HT-29 (cell line): ENCODE measurements at regions not wholly inside any gene's neighbourhood (a gene's known extent, or its start where the extent isn't known, plus 50 kb on each side); places are given as distances from the start of the nearest gene placed in this dataset.

Source experiments
- DNase-seq: peaks from one replicate; pipeline ENCODE4 v3.0.0-alpha.2; 2015; ENCODE audit warnings: low spot score

- DNase-seq = no peak
These were observed 361.6 kb downstream of the MYCN start for GRCh38 chr2:16301961-16302360.

- DNase-seq = no peak
These were observed 358.5 kb downstream of the MYCN start for GRCh38 chr2:16298866-16299265.

GRCh38 chr2:16296331-16297250 is 356.2 kb downstream of the MYCN start:
- no peak for DNase-seq

- DNase-seq = no peak
These were observed 355.6 kb downstream of the MYCN start for GRCh38 chr2:16296038-16296290.

GRCh38 chr2:16294791-16295190 is 354.4 kb downstream of the MYCN start:
- DNase-seq = no peak

GRCh38 chr2:16293871-16294270 is 353.5 kb downstream of the MYCN start:
- DNase-seq = no peak

- no peak for DNase-seq
These were observed 353.0 kb downstream of the MYCN start for GRCh38 chr2:16293398-16293797.

GRCh38 chr2:16291731-16292550 is 351.6 kb downstream of the MYCN start:
- no peak for DNase-seq

GRCh38 chr2:16291226-16291625 is 350.9 kb downstream of the MYCN start:
- no peak for DNase-seq

- no peak for DNase-seq
These were observed 350.1 kb downstream of the MYCN start for GRCh38 chr2:16290311-16291020.

GRCh38 chr2:16288371-16289112 is 348.2 kb downstream of the MYCN start:
- DNase-seq = no peak

- no peak for DNase-seq
These were observed 347.5 kb downstream of the MYCN start for GRCh38 chr2:16287831-16288230.

- DNase-seq = no peak
These were observed 346.9 kb downstream of the MYCN start for GRCh38 chr2:16287281-16287680.

GRCh38 chr2:16285813-16286510 is 345.6 kb downstream of the MYCN start:
- no peak for DNase-seq

GRCh38 chr2:16284941-16285625 is 344.7 kb downstream of the MYCN start:
- no peak for DNase-seq

- DNase-seq = no peak
These were observed 342.9 kb downstream of the MYCN start for GRCh38 chr2:16283071-16283850.

GRCh38 chr2:16282511-16282910 is 342.2 kb downstream of the MYCN start:
- no peak for DNase-seq

GRCh38 chr2:16281451-16282335 is 341.3 kb downstream of the MYCN start:
- DNase-seq = peak; percentile 42

GRCh38 chr2:16280081-16280480 is 339.7 kb downstream of the MYCN start:
- DNase-seq = no peak
